Sigmoid colon (tissue), 4 donors: ENCODE measurements at regions not wholly inside any gene's neighbourhood (a gene's known extent, or its start where the extent isn't known, plus 50 kb on each side); places are given as distances from the start of the nearest gene placed in this dataset.

Experiments used
- POLR2AphosphoS5 ChIP-seq, 4 donors: sonication (generic); formaldehyde crosslinking; IDR thresholded peaks; one replicate each; pipeline ENCODE4 v1.6.1; 2017; ENCODE audit warnings: antibody characterized with exemption in 4 of 4
- TF ChIP-seq, protein P1 (sequence below), 4 experiments: fragments of 450-650 bp in 3 of 4; fragments of 200-600 bp in 1 of 4; IDR thresholded peaks; one replicate each; pipeline ENCODE4 v1.5.1; 2016 to 2019; ENCODE audit warnings: antibody characterized with exemption in 4 of 4, mild to moderate bottlenecking in 3 of 4, moderate library complexity in 2 of 4

DNA sequence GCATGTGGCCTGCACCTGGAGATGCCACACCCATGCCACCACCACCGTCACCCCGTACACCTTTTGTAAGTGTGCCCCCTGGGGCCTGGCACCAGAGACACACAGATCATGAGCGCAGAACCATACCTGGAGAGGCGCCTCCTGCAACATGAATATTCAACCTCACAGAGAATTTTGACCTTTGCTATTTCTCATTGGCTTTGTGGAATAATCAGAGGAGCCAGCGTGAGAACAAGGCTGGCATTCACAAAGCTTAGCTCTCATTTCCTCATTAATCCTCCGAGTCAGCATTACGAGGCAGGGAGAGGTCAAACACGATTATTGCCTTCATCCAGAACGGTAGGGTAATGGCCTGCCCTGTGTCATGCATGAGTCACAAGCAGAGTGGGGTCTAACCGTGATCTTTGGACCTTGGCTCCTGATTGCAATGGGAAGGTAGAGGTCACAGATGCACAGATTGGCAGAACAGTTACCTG lies 73.0 kb upstream of the POMGNT2 start:
- no peak for TF ChIP-seq POLR2AphosphoS5 (IDR thresholded peaks at IDR 0.05)
- TF ChIP-seq, protein P1, sequence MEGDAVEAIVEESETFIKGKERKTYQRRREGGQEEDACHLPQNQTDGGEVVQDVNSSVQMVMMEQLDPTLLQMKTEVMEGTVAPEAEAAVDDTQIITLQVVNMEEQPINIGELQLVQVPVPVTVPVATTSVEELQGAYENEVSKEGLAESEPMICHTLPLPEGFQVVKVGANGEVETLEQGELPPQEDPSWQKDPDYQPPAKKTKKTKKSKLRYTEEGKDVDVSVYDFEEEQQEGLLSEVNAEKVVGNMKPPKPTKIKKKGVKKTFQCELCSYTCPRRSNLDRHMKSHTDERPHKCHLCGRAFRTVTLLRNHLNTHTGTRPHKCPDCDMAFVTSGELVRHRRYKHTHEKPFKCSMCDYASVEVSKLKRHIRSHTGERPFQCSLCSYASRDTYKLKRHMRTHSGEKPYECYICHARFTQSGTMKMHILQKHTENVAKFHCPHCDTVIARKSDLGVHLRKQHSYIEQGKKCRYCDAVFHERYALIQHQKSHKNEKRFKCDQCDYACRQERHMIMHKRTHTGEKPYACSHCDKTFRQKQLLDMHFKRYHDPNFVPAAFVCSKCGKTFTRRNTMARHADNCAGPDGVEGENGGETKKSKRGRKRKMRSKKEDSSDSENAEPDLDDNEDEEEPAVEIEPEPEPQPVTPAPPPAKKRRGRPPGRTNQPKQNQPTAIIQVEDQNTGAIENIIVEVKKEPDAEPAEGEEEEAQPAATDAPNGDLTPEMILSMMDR (IDR thresholded peaks at IDR 0.05), result no peak
